ENCODE measurements at regions not wholly inside any gene's neighbourhood (a gene's known extent, or its start where the extent isn't known, plus 50 kb on each side); places are given as distances from the start of the nearest gene placed in this dataset.
A peak's percentile ranks its signal among the peaks of the same experiment; 100 is the strongest.

DNA sequence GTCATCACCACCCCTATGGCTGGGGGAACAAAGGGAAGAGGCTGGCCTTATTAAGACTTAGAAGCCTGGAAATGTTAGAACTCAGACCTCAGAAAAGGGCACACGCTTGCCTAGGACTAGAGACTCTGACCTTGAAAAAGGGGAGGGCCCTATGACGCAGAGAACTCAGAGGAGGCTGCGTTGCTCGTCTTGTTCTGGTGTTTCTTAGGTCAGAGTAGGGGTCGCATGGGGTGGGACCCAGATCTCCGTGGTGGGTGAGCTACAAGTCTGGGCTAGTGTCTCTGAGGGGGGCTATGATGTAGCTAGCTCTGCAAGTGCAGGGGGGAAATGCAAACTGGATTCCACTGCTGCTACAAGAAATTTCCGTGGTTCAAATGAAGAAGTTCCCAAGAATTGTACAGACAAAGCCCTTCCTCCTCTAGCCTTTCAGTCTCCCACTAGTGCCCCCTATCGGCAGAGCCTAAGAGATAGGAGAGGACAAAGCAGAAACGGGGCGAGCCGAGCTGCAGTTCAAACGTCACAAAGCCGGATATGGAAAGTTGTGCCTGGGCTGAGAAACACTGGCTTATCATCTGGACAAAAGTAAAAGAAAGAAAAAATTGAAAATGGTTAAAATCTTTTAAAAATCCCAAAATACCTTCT is 392.9 kb upstream of the ROBO2 start:
- peak overlapping the region; percentile 51; the same call in 1 of the 2 replicates for H2BK15ac ChIP-seq (ENCODE audit: low read length)
- no peak overlapping the region for H2BK20ac ChIP-seq (ENCODE audit: low read length)
- no peaks in the 10 kb centered on the region for H3K9me3 ChIP-seq (ENCODE audit: insufficient read depth in 2 of 2, low read depth in 1 of 2, low read length in 1 of 2)
- H2BK12ac ChIP-seq (ENCODE audit: low read depth, low read length), result no peak overlapping the region
- no peak overlapping the region for H3K4me3 ChIP-seq (ENCODE audit: extremely low read depth in 1 of 4, insufficient read depth in 2 of 4, low read depth in 3 of 4, low read length in 4 of 4)
- H3K27ac ChIP-seq (ENCODE audit: low read depth, low read length), result no peak overlapping the region
- 0 out of 2 replicates have a peak overlapping the region, but pooled peaks have one; percentile 9 for H3K18ac ChIP-seq (ENCODE audit: extremely low read depth, low read length)
- no peaks in the 10 kb centered on the region for H4K20me1 ChIP-seq (replicated peaks in 1 of 2; ENCODE audit: control insufficient read depth in 1 of 2, insufficient read depth in 2 of 2, low read length in 2 of 2)
- TF ChIP-seq, protein P1, sequence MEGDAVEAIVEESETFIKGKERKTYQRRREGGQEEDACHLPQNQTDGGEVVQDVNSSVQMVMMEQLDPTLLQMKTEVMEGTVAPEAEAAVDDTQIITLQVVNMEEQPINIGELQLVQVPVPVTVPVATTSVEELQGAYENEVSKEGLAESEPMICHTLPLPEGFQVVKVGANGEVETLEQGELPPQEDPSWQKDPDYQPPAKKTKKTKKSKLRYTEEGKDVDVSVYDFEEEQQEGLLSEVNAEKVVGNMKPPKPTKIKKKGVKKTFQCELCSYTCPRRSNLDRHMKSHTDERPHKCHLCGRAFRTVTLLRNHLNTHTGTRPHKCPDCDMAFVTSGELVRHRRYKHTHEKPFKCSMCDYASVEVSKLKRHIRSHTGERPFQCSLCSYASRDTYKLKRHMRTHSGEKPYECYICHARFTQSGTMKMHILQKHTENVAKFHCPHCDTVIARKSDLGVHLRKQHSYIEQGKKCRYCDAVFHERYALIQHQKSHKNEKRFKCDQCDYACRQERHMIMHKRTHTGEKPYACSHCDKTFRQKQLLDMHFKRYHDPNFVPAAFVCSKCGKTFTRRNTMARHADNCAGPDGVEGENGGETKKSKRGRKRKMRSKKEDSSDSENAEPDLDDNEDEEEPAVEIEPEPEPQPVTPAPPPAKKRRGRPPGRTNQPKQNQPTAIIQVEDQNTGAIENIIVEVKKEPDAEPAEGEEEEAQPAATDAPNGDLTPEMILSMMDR (IDR thresholded peaks at IDR 0.05; ENCODE audit: control extremely low read depth in 1 of 3, insufficient read depth in 1 of 3, low read depth in 1 of 3, low read length in 3 of 3), result peak; percentile 46 to 69 (median 56); a peak in 3 of 4 replicates
- TF ChIP-seq TEAD4 (IDR thresholded peaks at IDR 0.05; ENCODE audit: low read depth, low read length), result no peak
- peak; percentile 38 to 58 for TF ChIP-seq RAD21 (IDR thresholded peaks at IDR 0.05 in 1 of 2, conservative IDR thresholded peaks at IDR 0.05 in 1 of 2; ENCODE audit: low read depth in 2 of 2, low read length in 2 of 2)
- H2AFZ ChIP-seq (ENCODE audit: low read length), result peak overlapping the region; percentile 87
- FAIRE-seq (peak; percentile 78), DNase-seq (ENCODE audit: low read depth in 1 of 2, low spot score in 2 of 2) (peak; percentile 10 to 84)
- H4K8ac ChIP-seq (ENCODE audit: extremely low read depth, insufficient read depth, low read length), result no peak overlapping the region
- no peaks in the 10 kb centered on the region for H3K27me3 ChIP-seq (replicated peaks in 1 of 4; ENCODE audit: control insufficient read depth in 3 of 4, extremely low read depth in 1 of 4, insufficient read depth in 3 of 4, low read length in 3 of 4)
- WGBS, 2 experiments (ENCODE audit: extremely low coverage in 1 of 2, insufficient coverage in 1 of 2, insufficient read length in 1 of 2, insufficient replicate concordance in 2 of 2, low coverage in 1 of 2, low lambda C conversion rate in 2 of 2, missing lambda C conversion rate in 1 of 2), result 91% methylated on average over 13 of the region's 13 CpGs; no CpG with 5 or more reads in 1 of the 2 experiments
- H3K9ac ChIP-seq (replicated peaks in 1 of 4; ENCODE audit: extremely low read depth in 1 of 4, low read depth in 3 of 4, low read length in 3 of 4), result no peak overlapping the region
- H3K23me2 ChIP-seq (ENCODE audit: low read depth, low read length), result no peaks in the 10 kb centered on the region
- no peak overlapping the region for H3K23ac ChIP-seq (ENCODE audit: insufficient read length)
- no peak overlapping the region for H3K4ac ChIP-seq (replicated peaks; ENCODE audit: insufficient read length, low read depth, low read length)
- no peak overlapping the region for H4K91ac ChIP-seq (replicated peaks; ENCODE audit: insufficient read length, low read length)
- no peaks in the 10 kb centered on the region for H3K36me3 ChIP-seq (ENCODE audit: control insufficient read depth in 2 of 4, insufficient read depth in 4 of 4, low read length in 3 of 4)
- no peaks in the 10 kb centered on the region for H3K79me1 ChIP-seq (ENCODE audit: low read depth, low read length)
- H3K79me2 ChIP-seq (ENCODE audit: control insufficient read depth in 1 of 2, insufficient read depth in 2 of 2, low read length in 2 of 2), result no peaks in the 10 kb centered on the region
- H3K56ac ChIP-seq (replicated peaks; ENCODE audit: insufficient read length, low read depth, low read length), result no peak overlapping the region
- no peak overlapping the region for H4K5ac ChIP-seq (ENCODE audit: insufficient read length, low read depth, low read length)
- no peak overlapping the region for H2AK5ac ChIP-seq (ENCODE audit: low read depth, low read length)
- no peak overlapping the region for H2BK120ac ChIP-seq (replicated peaks; ENCODE audit: low read depth, low read length)
- H3K14ac ChIP-seq (ENCODE audit: insufficient read length), result no peak overlapping the region
- no peaks in the 10 kb centered on the region for H3K4me1 ChIP-seq (replicated peaks in 1 of 4; ENCODE audit: control insufficient read depth in 3 of 4, insufficient read depth in 4 of 4, low read length in 3 of 4)
- H2BK5ac ChIP-seq (ENCODE audit: low read depth, low read length), result no peak overlapping the region
- no peak overlapping the region for H3K4me2 ChIP-seq (ENCODE audit: insufficient read depth in 1 of 2, low read depth in 2 of 2, low read length in 2 of 2)
- POLR2A ChIA-PET (ENCODE audit: partially characterized antibody), result no interaction called here
- CTCF ChIA-PET (ENCODE audit: partially characterized antibody), result interaction anchor here (0.6 to 1.9 kb wide), 15 partner anchors 8 to 229 kb away, joined by 3 to 8 read pairs (median 4); no protein-coding TSS in a partner anchor

All from H1 (cell line).